Nephron (organoid): ENCODE measurements at regions not wholly inside any gene's neighbourhood (a gene's known extent, or its start where the extent isn't known, plus 50 kb on each side); places are given as distances from the start of the nearest gene placed in this dataset.

Source experiments
- H3K27ac Mint-ChIP-seq, 3 experiments: 2 replicates each; pipeline ENCODE4 v1.8.0; 2020; ENCODE audit warnings: mixed read lengths in 3 of 3, mild to moderate bottlenecking in 2 of 3, moderate library complexity in 1 of 3
- H3K27me3 Mint-ChIP-seq: 2 replicates; pipeline ENCODE4 v1.8.0; 2021; ENCODE audit warnings: low read depth, mild to moderate bottlenecking, moderate library complexity, mixed read lengths
- H3K36me3 Mint-ChIP-seq: 2 replicates; pipeline ENCODE4 v1.8.0; 2020; ENCODE audit warnings: low read depth, mixed read lengths
- H3K4me1 Mint-ChIP-seq: 2 replicates; pipeline ENCODE4 v1.8.0; 2020; ENCODE audit warnings: mixed read lengths
- H3K4me3 Mint-ChIP-seq, 3 experiments: 2 replicates each; pipeline ENCODE4 v1.8.0; 2020; ENCODE audit warnings: mild to moderate bottlenecking in 3 of 3, mixed read lengths in 3 of 3, moderate library complexity in 2 of 3
- H3K9me3 Mint-ChIP-seq: 2 replicates; pipeline ENCODE4 v1.8.0; 2020; ENCODE audit warnings: mixed read lengths
- CTCF ChIP-seq, 3 experiments: fragments of 200-600 bp; sonication (generic); IDR thresholded peaks; one replicate each; pipeline ENCODE4 v1.5.0; 2021; ENCODE audit warnings: antibody characterized with exemption in 3 of 3; ENCODE audit not compliant: unreplicated experiment in 3 of 3

DNA sequence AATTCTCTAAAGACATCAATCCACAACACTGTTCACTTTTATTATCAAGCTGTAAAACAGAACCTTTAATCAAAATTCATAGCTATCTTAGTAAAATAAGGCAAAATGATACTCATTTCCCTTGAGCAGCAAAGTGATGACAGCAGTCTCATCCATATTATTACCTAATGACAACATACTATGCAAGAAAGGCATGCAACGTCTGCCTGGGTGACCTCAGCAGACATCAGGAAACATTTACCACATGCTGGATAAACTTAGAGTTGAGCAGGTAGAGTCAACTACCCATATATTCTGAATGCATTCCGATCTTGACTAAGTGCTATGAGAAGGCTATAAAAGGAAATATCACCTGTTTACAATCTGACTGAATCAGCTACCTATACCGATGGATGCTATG is 145.1 kb downstream of the SIPA1L2 start:
- Mint-ChIP-seq H3K27me3 (peaks cover 2% of the 10 kb centered on the region), H3K4me1 (peaks cover 64% of the 10 kb centered on the region), H3K36me3 (peaks cover 43% of the 10 kb centered on the region), H3K9me3 (no peaks in the 10 kb centered on the region), H3K4me3 (no peak overlapping the region), H3K27ac (peak overlapping the region in 2 of 3 experiments; percentile 26 to 37)
- no peak for TF ChIP-seq CTCF (IDR thresholded peaks at IDR 0.05; ENCODE audit: unreplicated experiment in 3 of 3)

DNA sequence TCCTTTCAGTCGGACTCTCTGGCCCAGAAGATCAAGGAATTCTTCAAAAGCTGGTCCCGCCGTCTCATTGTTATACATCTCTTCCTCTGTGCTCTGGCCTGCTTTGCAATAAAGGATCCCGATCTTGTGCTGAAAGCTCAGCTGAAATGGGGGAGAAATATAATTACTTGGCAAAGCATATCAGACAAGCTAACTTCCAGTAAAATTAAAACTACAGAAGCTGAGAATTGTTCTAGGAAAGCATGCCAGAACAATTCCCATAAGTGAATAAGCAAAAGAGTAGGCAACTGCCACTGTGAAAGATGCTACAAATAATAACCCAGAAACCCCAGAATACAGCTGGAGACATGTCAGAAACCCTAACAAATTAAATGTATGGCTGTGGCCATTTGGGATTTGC is 146.1 kb downstream of the SIPA1L2 start:
- H3K4me1 Mint-ChIP-seq = peaks cover 74% of the 10 kb centered on the region
- no peaks in the 10 kb centered on the region for H3K9me3 Mint-ChIP-seq
- H3K36me3 Mint-ChIP-seq = peaks cover 46% of the 10 kb centered on the region
- H3K4me3 Mint-ChIP-seq = no peak overlapping the region
- peaks cover 4% of the 10 kb centered on the region for H3K27me3 Mint-ChIP-seq
- peak overlapping the region; percentile 51 to 82 (median 63) for H3K27ac Mint-ChIP-seq
- no peak for TF ChIP-seq CTCF (IDR thresholded peaks at IDR 0.05; ENCODE audit: unreplicated experiment in 3 of 3)

DNA sequence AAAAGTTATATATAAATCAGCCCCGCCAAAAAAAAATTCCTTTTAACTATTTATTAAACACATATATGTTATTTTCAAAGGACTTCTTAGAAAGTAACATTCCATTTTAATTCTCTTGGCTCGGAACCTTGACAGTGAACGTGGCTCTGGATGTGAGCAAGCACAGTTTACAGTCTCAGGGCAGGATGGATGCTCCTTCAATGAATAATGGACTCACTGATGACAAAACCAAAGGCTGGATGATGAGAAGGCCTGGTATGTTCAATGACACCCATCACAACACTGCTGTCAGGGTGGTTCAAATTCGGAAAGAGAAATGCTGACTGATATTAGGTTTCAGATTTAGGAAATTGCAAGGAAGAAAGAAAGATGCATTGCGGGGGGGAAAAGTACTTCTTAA is 148.8 kb downstream of the SIPA1L2 start:
- H3K36me3 Mint-ChIP-seq = peaks cover 57% of the 10 kb centered on the region
- no peak for TF ChIP-seq CTCF (IDR thresholded peaks at IDR 0.05; ENCODE audit: unreplicated experiment in 3 of 3)
- peaks cover 83% of the 10 kb centered on the region for H3K4me1 Mint-ChIP-seq
- no peaks in the 10 kb centered on the region for H3K9me3 Mint-ChIP-seq
- H3K27me3 Mint-ChIP-seq = peaks cover 4% of the 10 kb centered on the region
- H3K4me3 Mint-ChIP-seq = no peak overlapping the region
- H3K27ac Mint-ChIP-seq = no peak overlapping the region

DNA sequence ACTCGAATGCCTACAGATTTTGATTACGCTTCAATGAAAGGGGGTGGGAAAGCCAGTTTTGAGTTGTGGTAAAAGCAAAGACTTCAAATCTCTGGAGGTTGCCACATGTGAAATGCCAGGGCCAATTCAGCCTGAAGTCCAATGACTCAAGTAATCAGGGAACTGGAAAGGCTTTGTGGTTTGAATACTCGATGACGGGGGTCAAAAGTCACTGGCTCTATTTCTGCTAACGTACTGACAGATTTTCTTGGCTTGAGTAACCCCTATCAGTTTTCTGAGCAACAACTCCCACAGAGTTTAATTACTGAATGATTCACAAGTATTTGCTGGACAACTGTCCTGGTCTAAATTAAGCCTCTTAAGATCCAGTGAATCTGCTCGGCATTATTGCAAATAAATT is 152.2 kb downstream of the SIPA1L2 start:
- peaks cover 48% of the 10 kb centered on the region for H3K36me3 Mint-ChIP-seq
- peaks cover 84% of the 10 kb centered on the region for H3K4me1 Mint-ChIP-seq
- H3K27me3 Mint-ChIP-seq = peaks cover 4% of the 10 kb centered on the region
- H3K27ac Mint-ChIP-seq = peak overlapping the region; percentile 42 to 81 (median 57)
- H3K4me3 Mint-ChIP-seq = peak overlapping the region in 1 of 3 experiments; percentile 25
- no peak for TF ChIP-seq CTCF (IDR thresholded peaks at IDR 0.05; ENCODE audit: unreplicated experiment in 3 of 3)
- H3K9me3 Mint-ChIP-seq = no peaks in the 10 kb centered on the region

- H3K27ac Mint-ChIP-seq = no peak overlapping the region
- H3K4me1 Mint-ChIP-seq = peaks cover 82% of the 10 kb centered on the region
- H3K36me3 Mint-ChIP-seq = peaks cover 51% of the 10 kb centered on the region
- H3K27me3 Mint-ChIP-seq = peaks cover 4% of the 10 kb centered on the region
- no peak for TF ChIP-seq CTCF (IDR thresholded peaks at IDR 0.05; ENCODE audit: unreplicated experiment in 3 of 3)
- H3K9me3 Mint-ChIP-seq = no peaks in the 10 kb centered on the region
- H3K4me3 Mint-ChIP-seq = peak overlapping the region in 1 of 3 experiments; percentile 6
These were observed 153.4 kb downstream of the SIPA1L2 start for GRCh38 chr1:232476538-232476950.

GRCh38 chr1:232474826-232475225 is 155.1 kb downstream of the SIPA1L2 start:
- no peaks in the 10 kb centered on the region for H3K9me3 Mint-ChIP-seq
- H3K4me3 Mint-ChIP-seq = no peak overlapping the region
- TF ChIP-seq CTCF (IDR thresholded peaks at IDR 0.05; ENCODE audit: unreplicated experiment in 3 of 3) = no peak
- H3K27me3 Mint-ChIP-seq = peaks cover 3% of the 10 kb centered on the region
- H3K36me3 Mint-ChIP-seq = peaks cover 54% of the 10 kb centered on the region
- peak overlapping the region in 1 of 3 experiments; percentile 72 for H3K27ac Mint-ChIP-seq
- H3K4me1 Mint-ChIP-seq = peaks cover 81% of the 10 kb centered on the region
